ENCODE measurements at regions not wholly inside any gene's neighbourhood (a gene's known extent, or its start where the extent isn't known, plus 50 kb on each side); places are given as distances from the start of the nearest gene placed in this dataset.

GRCh38 chr2:176395273-176395854 lies 126.1 kb downstream of the MTX2 start:
- no peak for DNase-seq
- Histone ChIP-seq H3K4me1 (peaks cover 0 to 47% (median 32%) of the 10 kb centered on the region in 4 donors), H3K27me3 (no peaks in the 10 kb centered on the region), H3K9me3 (no peaks in the 10 kb centered on the region), H3K27ac (no peak overlapping the region), H3K4me3 (no peak overlapping the region), H3K36me3 (no peaks in the 10 kb centered on the region)
- no peak for TF ChIP-seq CTCF (IDR thresholded peaks at IDR 0.05)
- intact Hi-C loops (cut with DNase I; ENCODE audit: low total_unique reads): no loop called here

GRCh38 chr2:176398243-176399073 lies 129.2 kb downstream of the MTX2 start:
- intact Hi-C loops (cut with DNase I; ENCODE audit: low total_unique reads): no loop called here

GRCh38 chr2:176399074-176399598 lies 129.9 kb downstream of the MTX2 start:
- no peak for DNase-seq
- peak overlapping the region in 1 of 2 donors; percentile 6 for H3K27ac ChIP-seq
- no peaks in the 10 kb centered on the region for H3K36me3 ChIP-seq
- no peaks in the 10 kb centered on the region for H3K9me3 ChIP-seq
- peaks cover 0 to 15% (median 7%) of the 10 kb centered on the region in 4 donors for H3K4me1 ChIP-seq
- no peak for TF ChIP-seq CTCF (IDR thresholded peaks at IDR 0.05)
- intact Hi-C loops (cut with DNase I; ENCODE audit: low total_unique reads): no loop called here
- no peaks in the 10 kb centered on the region for H3K27me3 ChIP-seq
- H3K4me3 ChIP-seq: no peak overlapping the region

More at GRCh38 chr2:176398243-176399073, 129.2 kb downstream of the MTX2 start:
- Histone ChIP-seq H3K27ac (peak overlapping the region in 1 of 2 donors; percentile 14), H3K27me3 (no peaks in the 10 kb centered on the region), H3K9me3 (no peaks in the 10 kb centered on the region), H3K4me3 (no peak overlapping the region), H3K4me1 (peaks cover 0 to 16% (median 7%) of the 10 kb centered on the region in 4 donors), H3K36me3 (no peaks in the 10 kb centered on the region)
- no peak for DNase-seq
- no peak for TF ChIP-seq CTCF (IDR thresholded peaks at IDR 0.05)

GRCh38 chr2:176405477-176405876 lies 136.2 kb downstream of the MTX2 start:
- Histone ChIP-seq H3K36me3 (no peaks in the 10 kb centered on the region), H3K27me3 (no peaks in the 10 kb centered on the region), H3K9me3 (no peaks in the 10 kb centered on the region), H3K27ac (no peak overlapping the region), H3K4me3 (no peak overlapping the region), H3K4me1 (no peaks in the 10 kb centered on the region)
- no peak for TF ChIP-seq CTCF (IDR thresholded peaks at IDR 0.05)
- no peak for DNase-seq
- intact Hi-C loops (cut with DNase I; ENCODE audit: low total_unique reads): no loop called here

GRCh38 chr2:176407706-176408105 lies 138.5 kb downstream of the MTX2 start:
- Histone ChIP-seq H3K36me3 (no peaks in the 10 kb centered on the region), H3K9me3 (no peaks in the 10 kb centered on the region), H3K27me3 (no peaks in the 10 kb centered on the region), H3K4me1 (no peaks in the 10 kb centered on the region), H3K4me3 (no peak overlapping the region), H3K27ac (no peak overlapping the region)
- no peak for TF ChIP-seq CTCF (IDR thresholded peaks at IDR 0.05)
- no peak for DNase-seq
- intact Hi-C loops (cut with DNase I; ENCODE audit: low total_unique reads): no loop called here

Data from tibial artery (tissue), 4 donors.